Activated naive CD8-positive, alpha-beta T cell treated with anti-CD3 and anti-CD28 coated beads, Interleukin-2, amount 50 U/mL, for 24 hours (primary cell): ENCODE measurements at regions not wholly inside any gene's neighbourhood (a gene's known extent, or its start where the extent isn't known, plus 50 kb on each side); places are given as distances from the start of the nearest gene placed in this dataset.
A peak's percentile ranks its signal among the peaks of the same experiment; 100 is the strongest.
"Not testable (repeated sequence)": the region's sequence is repeated elsewhere in the genome, so short reads cannot be mapped to it uniquely, and the experiment has no call there.

Source experiments
- ATAC-seq: fragments of 150-1000 bp; cut with Tn5 transposase; one replicate; pipeline ENCODE4 v1.10.0; 2021
- DNase-seq: peaks from one replicate; pipeline ENCODE4 v3.0.0; 2021
- H3K27ac Mint-ChIP-seq: one replicate; pipeline ENCODE4 v1.8.0; 2021; ENCODE audit warnings: mild to moderate bottlenecking, mixed read lengths
- H3K27me3 Mint-ChIP-seq: one replicate; pipeline ENCODE4 v1.8.0; 2021; ENCODE audit warnings: mixed read lengths
- H3K36me3 Mint-ChIP-seq: one replicate; pipeline ENCODE4 v1.8.0; 2021; ENCODE audit warnings: low read depth, mixed read lengths
- H3K4me1 Mint-ChIP-seq: one replicate; pipeline ENCODE4 v1.8.0; 2021; ENCODE audit warnings: mixed read lengths
- H3K4me3 Mint-ChIP-seq: one replicate; pipeline ENCODE4 v1.8.0; 2021; ENCODE audit warnings: mild to moderate bottlenecking, moderate library complexity, mixed read lengths
- H3K9me3 Mint-ChIP-seq: one replicate; pipeline ENCODE4 v1.8.0; 2021; ENCODE audit warnings: mixed read lengths

DNA sequence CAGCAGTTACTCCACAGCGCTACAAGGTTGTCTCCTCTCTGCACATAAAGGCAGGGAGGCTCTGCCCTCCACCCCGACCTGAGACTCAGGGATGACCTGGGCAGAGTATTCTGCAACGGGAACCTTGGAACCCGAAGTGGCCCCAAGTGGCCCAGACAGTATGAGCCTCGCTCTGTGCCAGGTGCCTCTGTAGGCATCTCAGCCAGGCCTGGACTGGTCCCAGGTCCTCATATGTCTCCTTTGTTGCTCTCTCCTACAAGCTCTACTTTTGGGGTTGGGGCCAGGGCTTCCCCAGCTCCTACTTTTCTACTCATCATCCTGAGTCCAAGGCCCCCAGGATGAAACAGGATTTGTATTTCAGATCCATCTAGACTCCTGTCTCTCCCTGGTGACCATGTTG is 241.5 kb upstream of the PRSS1 start:
- no peak for DNase-seq
- Mint-ChIP-seq H3K4me3 (no peak overlapping the region), H3K4me1 (peaks cover 25% of the 10 kb centered on the region), H3K9me3 (no peaks in the 10 kb centered on the region), H3K27me3 (peaks cover 2% of the 10 kb centered on the region), H3K36me3 (no peaks in the 10 kb centered on the region), H3K27ac (peak overlapping the region; percentile 9)
- ATAC-seq, result no peak

DNA sequence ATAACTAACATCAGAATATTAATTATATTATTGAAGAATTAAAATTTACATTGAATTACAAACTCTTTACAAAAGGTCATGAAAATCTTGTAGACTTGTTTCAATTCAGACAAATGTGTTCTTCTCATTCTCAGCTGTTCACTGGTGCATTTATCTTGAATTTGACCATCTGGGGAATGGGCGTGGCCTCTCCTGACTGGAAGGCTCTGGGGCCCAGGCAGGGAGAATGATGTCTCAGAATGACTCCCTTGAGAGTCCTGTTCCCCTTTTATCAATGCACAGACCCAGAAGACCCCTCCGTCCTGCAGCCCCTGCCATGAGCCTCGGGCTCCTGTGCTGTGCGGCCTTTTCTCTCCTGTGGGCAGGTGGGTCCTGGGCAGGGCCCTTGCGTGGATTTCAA is 242.2 kb upstream of the PRSS1 start:
- peaks cover 20% of the 10 kb centered on the region for H3K4me1 Mint-ChIP-seq
- not testable (repeated sequence) for H3K27me3 Mint-ChIP-seq, H3K4me3 Mint-ChIP-seq, ATAC-seq, DNase-seq, H3K9me3 Mint-ChIP-seq, H3K36me3 Mint-ChIP-seq, H3K27ac Mint-ChIP-seq

DNA sequence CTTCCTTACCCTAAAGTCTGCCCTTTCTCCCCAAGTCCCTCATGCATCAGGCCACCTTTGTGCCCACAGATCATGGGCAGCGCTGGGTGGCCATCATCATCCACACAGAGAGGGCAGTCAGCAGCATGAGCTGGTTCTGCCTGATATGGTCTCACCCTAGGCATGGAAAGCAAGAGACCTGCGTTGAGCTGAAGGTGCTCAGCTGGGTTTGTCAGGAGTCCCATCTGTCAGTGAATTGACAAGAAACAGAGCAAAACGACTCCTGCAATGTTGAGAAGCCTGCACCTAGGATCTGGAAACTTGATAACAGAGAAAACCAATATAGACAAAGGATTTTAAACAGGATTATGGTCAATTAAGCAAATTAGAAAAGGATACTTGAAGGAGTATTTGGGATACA is 242.7 kb upstream of the PRSS1 start:
- Mint-ChIP-seq H3K4me3 (no peak overlapping the region), H3K9me3 (no peaks in the 10 kb centered on the region), H3K27ac (no peak overlapping the region), H3K36me3 (no peaks in the 10 kb centered on the region), H3K27me3 (peaks cover 2% of the 10 kb centered on the region), H3K4me1 (peaks cover 18% of the 10 kb centered on the region)
- ATAC-seq (no peak), DNase-seq (no peak)

DNA sequence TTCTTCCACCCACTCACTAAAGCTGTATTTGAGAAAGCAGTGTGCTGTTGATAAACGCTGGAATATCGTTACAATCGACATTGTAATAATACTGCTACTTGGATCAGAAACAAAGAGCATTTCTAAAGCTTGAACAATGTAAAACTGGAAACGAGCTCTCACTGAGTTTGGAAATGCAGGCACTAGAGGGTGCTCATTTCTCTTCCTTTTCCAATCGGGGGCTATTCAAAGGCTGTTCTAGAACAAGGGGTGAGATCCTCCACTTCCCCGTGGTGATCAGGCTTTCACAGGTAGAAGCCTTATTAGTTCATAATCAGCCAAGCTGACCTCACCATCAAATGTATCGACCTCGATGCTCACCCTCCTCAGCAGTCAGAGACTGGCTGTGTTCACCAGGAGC is 245.3 kb upstream of the PRSS1 start:
- not testable (repeated sequence) for H3K36me3 Mint-ChIP-seq, H3K27me3 Mint-ChIP-seq, H3K27ac Mint-ChIP-seq, H3K9me3 Mint-ChIP-seq, DNase-seq, ATAC-seq, H3K4me3 Mint-ChIP-seq
- peaks cover 24% of the 10 kb centered on the region for H3K4me1 Mint-ChIP-seq

DNA sequence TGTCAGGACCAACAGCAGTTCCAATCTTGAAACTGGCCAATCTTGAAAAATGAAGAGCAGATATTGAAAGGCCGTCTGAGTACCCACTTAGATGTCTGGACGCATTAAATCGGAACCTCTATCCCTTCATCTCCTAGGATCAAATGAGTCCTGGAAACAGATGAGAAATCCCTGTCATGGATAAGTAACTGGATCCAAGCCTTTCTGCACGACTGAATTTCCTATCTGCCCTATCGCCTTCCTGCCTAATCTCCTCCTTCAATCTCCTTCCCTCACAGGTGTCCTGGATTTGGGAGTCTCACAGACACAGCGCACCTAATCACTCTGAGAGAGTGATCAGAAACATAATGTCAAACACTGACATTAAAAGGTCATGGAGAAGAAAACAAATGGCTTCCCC is 245.2 kb upstream of the PRSS58 start:
- H3K36me3 Mint-ChIP-seq, result no peaks in the 10 kb centered on the region
- DNase-seq (no peak), ATAC-seq (no peak)
- H3K9me3 Mint-ChIP-seq, result no peaks in the 10 kb centered on the region
- H3K27me3 Mint-ChIP-seq, result peaks cover 2% of the 10 kb centered on the region
- peaks cover 21% of the 10 kb centered on the region for H3K4me1 Mint-ChIP-seq
- H3K27ac Mint-ChIP-seq, result no peak overlapping the region
- no peak overlapping the region for H3K4me3 Mint-ChIP-seq

DNA sequence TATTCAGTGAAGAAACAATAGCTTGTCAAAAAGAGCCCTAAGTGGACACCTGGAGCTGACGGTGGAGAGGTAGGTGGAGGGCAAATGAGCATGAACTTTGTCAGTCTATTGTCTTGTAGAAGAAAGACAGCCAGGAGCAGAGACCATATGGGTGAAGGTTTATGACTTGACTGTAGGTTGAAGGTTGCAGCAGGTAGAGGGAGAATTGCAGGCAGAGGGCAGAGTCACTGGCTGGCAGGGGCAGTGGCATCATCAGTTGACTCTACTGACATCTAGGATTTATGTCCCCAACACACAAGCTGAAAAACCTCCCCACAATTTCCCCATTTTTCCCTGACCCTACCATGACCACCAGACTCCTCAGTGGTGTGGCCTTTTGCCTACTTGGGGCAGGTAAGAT is 243.6 kb upstream of the PRSS58 start:
- DNase-seq, result no peak
- Mint-ChIP-seq H3K4me3 (no peak overlapping the region), H3K9me3 (no peaks in the 10 kb centered on the region), H3K36me3 (no peaks in the 10 kb centered on the region), H3K4me1 (peaks cover 29% of the 10 kb centered on the region), H3K27ac (no peak overlapping the region), H3K27me3 (peaks cover 2% of the 10 kb centered on the region)
- no peak for ATAC-seq

DNA sequence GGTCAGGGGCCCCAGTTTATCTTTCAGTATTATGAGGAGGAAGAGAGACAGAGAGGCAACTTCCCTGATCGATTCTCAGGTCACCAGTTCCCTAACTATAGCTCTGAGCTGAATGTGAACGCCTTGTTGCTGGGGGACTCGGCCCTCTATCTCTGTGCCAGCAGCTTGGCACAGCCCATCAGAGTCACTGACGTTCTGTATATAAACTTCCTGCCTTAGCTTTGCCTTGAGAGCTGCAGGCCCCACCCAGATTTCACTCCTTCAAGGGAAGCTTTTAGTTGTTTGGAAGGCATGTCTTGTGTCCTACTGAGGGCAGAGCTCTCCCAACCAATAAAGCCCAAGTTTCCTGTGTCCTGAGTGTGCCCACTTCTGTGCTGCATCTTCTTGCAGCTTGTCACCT is 242.5 kb upstream of the PRSS58 start:
- H3K4me3 Mint-ChIP-seq, result peak overlapping the region; percentile 51
- H3K36me3 Mint-ChIP-seq, result no peaks in the 10 kb centered on the region

DNA sequence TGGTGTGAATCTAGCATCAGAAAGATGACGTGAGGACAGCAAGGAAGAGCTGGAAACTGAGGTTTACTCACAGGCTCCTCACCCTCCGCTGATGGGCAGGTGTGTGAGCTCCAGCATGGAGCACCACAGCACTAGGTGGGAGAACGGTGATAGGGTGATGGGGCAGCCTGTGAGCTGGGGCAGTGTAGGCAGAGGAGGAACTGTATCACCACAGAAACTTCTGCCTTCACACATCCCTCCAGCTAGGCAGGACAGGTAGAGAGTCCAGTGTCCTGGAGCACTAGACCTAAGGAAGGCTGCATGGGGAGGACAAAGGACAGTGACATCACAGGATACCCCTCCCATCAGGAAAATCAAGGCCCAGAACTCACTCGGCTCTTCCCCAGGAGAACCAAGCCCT is 241.8 kb upstream of the PRSS58 start:
- Mint-ChIP-seq H3K4me3 (peak overlapping the region; percentile 51), H3K27ac (peak overlapping the region; percentile 62), H3K36me3 (no peaks in the 10 kb centered on the region), H3K27me3 (no peaks in the 10 kb centered on the region), H3K4me1 (peaks cover 40% of the 10 kb centered on the region), H3K9me3 (no peaks in the 10 kb centered on the region)
- DNase-seq (no peak), ATAC-seq (peak; percentile 29)

More for the DNA sequence above, 242.5 kb upstream of the PRSS58 start:
- Mint-ChIP-seq H3K4me1 (peaks cover 38% of the 10 kb centered on the region), H3K27ac (peak overlapping the region; percentile 54), H3K27me3 (peaks cover 2% of the 10 kb centered on the region), H3K9me3 (no peaks in the 10 kb centered on the region)
- ATAC-seq (peak; percentile 15), DNase-seq (no peak)

DNA sequence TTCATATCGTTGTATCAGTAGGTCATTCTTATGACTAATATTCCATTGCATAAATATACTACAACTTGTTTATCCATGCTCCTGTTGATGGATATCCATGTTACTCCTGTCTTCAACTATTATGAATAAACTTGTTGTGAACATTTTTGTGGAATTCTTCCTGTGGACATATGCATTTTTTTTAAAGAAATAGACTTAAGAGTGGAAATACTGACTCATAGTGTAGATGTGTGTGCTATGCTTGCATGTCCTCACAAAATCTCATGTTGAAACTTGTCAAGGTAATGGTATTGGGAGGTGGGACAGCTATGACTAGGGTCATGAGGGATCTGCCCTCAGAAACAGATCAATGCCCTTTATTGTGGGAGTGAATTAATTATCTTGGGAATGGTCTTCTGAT is 240.5 kb upstream of the PRSS58 start:
- H3K36me3 Mint-ChIP-seq, result no peaks in the 10 kb centered on the region
- ATAC-seq (no peak), DNase-seq (no peak)
- peak overlapping the region; percentile 62 for H3K27ac Mint-ChIP-seq
- no peaks in the 10 kb centered on the region for H3K9me3 Mint-ChIP-seq
- H3K4me3 Mint-ChIP-seq, result peak overlapping the region; percentile 3
- no peaks in the 10 kb centered on the region for H3K27me3 Mint-ChIP-seq
- H3K4me1 Mint-ChIP-seq, result peaks cover 40% of the 10 kb centered on the region

DNA sequence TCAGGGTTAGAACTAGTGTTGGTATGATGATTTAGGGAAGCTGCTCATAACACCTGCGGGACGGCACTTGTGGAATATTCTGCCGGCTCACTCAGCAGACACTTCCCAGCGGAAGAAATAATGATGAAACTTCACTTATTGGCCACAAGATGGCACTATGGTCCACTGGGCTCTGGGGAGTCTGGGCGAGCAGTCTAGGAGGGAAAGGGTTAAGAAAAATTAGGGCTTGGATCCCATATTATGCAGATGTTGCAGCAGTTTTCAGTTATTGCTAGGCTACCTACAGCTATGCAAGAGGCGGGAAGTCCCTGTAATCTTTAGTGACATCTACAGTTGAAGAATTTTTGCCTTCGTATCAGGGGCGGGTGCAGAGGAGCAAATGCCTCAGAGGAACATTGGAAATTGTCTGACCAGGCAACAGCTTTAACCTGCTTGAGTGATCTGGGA is 238.7 kb upstream of the PRSS58 start:
- H3K4me1 Mint-ChIP-seq, result peaks cover 50% of the 10 kb centered on the region
- no peaks in the 10 kb centered on the region for H3K27me3 Mint-ChIP-seq
- no peak overlapping the region for H3K27ac Mint-ChIP-seq
- peak; percentile 53 for ATAC-seq
- H3K9me3 Mint-ChIP-seq, result no peaks in the 10 kb centered on the region
- H3K36me3 Mint-ChIP-seq, result no peaks in the 10 kb centered on the region
- no peak for DNase-seq
- H3K4me3 Mint-ChIP-seq, result peak overlapping the region; percentile 9

DNA sequence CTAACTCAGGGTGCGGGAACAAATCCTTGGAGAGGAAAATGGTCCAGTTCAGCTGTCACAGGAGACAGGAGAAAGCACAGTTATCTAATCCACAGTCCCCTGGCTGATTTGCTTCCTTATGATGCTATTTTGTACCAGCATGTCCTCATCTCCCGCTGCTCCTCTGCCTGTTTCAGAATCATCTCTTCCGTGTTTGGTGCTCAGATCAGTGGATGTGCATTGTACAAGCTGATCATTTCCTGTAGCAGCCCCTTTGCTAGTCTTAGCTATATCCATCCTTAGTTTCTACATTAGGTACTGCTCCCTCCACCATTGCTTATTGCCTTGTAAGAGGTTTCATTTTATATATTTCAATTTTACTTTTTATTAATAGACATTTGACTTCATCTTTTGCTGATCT is 238.0 kb upstream of the PRSS58 start:
- peaks cover 49% of the 10 kb centered on the region for H3K4me1 Mint-ChIP-seq
- DNase-seq, H3K36me3 Mint-ChIP-seq, H3K27ac Mint-ChIP-seq, H3K27me3 Mint-ChIP-seq, ATAC-seq, H3K4me3 Mint-ChIP-seq, H3K9me3 Mint-ChIP-seq: not testable (repeated sequence)

DNA sequence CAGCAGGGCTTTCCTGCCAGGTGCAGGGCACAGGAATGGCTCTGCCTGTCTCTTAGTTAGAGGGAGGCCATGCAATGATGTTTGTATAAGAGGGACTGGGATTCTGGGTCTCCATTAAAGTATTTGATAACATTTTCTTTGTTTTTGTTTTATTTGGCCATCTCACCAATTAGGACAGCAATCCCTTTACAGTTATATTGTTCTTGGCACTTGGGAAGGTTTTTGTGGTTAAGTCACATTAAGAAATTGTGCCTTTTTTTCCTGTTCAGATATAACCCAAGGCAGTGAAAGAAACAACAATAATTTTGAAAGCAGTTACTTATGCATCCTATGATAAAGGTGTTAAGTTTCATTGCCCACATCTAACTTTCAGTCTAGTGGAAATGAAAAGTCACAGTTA is 237.4 kb upstream of the PRSS58 start:
- H3K4me3 Mint-ChIP-seq, H3K9me3 Mint-ChIP-seq, H3K27me3 Mint-ChIP-seq, H3K27ac Mint-ChIP-seq, DNase-seq, H3K36me3 Mint-ChIP-seq: not testable (repeated sequence)
- ATAC-seq, result peak; percentile 36
- peaks cover 43% of the 10 kb centered on the region for H3K4me1 Mint-ChIP-seq

DNA sequence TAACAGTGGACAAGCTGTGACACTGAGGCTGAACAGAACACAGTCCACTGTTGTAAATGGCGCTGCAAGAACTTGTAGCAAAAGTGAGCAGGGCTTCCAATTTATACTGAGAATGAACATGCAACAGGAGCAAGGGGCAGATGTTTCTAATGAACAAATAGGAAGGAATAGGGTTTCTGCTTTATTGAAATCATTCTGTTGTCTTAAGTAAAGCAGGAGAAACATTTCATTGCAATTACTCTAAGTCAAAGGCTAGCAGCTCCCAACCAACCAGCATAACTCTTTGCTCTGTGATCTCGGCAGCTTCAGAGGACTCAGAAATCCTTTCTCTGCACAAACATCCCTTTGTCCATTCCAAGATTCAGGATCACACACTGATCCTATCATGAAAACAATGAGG is 236.2 kb upstream of the PRSS58 start:
- DNase-seq (no peak), ATAC-seq (no peak)
- H3K27ac Mint-ChIP-seq, result no peak overlapping the region
- H3K36me3 Mint-ChIP-seq, result no peaks in the 10 kb centered on the region
- no peaks in the 10 kb centered on the region for H3K27me3 Mint-ChIP-seq
- H3K4me3 Mint-ChIP-seq, result no peak overlapping the region
- no peaks in the 10 kb centered on the region for H3K9me3 Mint-ChIP-seq
- peaks cover 34% of the 10 kb centered on the region for H3K4me1 Mint-ChIP-seq

DNA sequence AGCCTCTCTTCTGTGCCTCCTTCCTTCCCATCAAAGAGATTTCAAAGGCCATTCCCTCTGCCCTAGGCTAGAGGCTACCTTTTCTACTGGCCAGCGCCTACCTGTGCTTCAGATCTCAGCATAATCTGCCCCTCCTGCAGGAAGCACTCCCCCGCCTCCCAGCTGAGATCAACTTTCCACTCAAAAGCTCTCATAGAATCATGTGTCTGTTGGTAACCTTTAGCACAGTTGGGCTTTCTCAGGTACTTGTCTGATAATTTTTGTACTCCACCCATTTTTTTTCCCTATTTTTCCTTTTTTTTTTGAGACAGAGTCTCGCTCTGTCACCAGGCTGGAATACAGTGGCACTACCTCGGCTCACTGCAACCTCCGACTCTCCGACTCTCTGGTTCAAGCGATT is 231.0 kb upstream of the PRSS58 start:
- Mint-ChIP-seq H3K27me3 (no peaks in the 10 kb centered on the region), H3K36me3 (no peaks in the 10 kb centered on the region), H3K4me1 (peaks cover 21% of the 10 kb centered on the region), H3K4me3 (no peak overlapping the region), H3K27ac (no peak overlapping the region), H3K9me3 (no peaks in the 10 kb centered on the region)
- ATAC-seq, result no peak
- no peak for DNase-seq

DNA sequence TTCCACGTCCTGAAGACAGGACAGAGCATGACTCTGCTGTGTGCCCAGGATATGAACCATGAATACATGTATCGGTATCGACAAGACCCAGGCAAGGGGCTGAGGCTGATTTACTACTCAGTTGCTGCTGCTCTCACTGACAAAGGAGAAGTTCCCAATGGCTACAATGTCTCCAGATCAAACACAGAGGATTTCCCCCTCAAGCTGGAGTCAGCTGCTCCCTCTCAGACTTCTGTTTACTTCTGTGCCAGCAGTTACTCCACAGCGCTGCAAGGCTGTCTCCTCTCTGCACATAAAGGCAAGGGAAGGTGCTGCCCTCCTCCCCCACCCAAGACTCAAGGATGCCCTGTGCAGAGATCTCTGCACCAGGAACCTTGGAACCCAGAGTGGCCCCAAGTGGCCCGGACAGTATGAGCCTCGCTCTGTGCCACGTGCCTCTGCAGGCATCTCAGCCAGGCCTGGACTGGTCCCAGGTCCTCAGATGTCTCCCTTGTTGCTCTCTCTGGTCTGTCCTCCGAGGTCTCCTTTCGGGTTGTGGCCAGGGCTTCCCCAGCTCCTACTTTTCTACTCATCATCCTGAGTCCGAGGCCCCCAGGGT is 230.3 kb upstream of the PRSS58 start:
- H3K27me3 Mint-ChIP-seq, result no peaks in the 10 kb centered on the region
- DNase-seq, result no peak
- peaks cover 23% of the 10 kb centered on the region for H3K4me1 Mint-ChIP-seq
- no peak overlapping the region for H3K27ac Mint-ChIP-seq
- no peak for ATAC-seq
- H3K36me3 Mint-ChIP-seq, result no peaks in the 10 kb centered on the region
- H3K9me3 Mint-ChIP-seq, result no peaks in the 10 kb centered on the region
- no peak overlapping the region for H3K4me3 Mint-ChIP-seq

DNA sequence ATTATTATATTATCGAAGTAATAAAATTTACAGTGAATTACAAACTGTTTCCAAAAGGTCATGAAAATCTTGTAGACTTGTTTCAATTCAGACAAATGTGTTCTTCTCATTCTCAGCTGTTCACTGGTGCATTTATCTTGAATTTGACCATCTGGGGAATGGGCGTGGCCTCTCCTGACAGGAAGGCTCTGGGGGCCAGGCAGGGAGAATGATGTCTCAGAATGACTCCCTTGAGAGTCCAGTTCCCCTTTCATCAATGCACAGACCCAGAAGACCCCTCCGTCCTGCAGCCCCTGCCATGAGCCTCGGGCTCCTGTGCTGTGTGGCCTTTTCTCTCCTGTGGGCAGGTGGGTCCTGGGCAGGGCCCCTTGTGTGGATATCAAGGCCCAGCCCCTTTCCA is 229.7 kb upstream of the PRSS58 start:
- H3K27ac Mint-ChIP-seq, H3K4me3 Mint-ChIP-seq, H3K9me3 Mint-ChIP-seq, DNase-seq, H3K36me3 Mint-ChIP-seq, ATAC-seq, H3K27me3 Mint-ChIP-seq: not testable (repeated sequence)
- peaks cover 23% of the 10 kb centered on the region for H3K4me1 Mint-ChIP-seq
